ENCODE measurements at regions not wholly inside any gene's neighbourhood (a gene's known extent, or its start where the extent isn't known, plus 50 kb on each side); places are given as distances from the start of the nearest gene placed in this dataset.

GRCh38 chr2:48248251-48248933 is 66.1 kb upstream of the FOXN2 start:
- DNase-seq, result no peak
- no peak overlapping the region for H3K27ac ChIP-seq
- no peaks in the 10 kb centered on the region for H3K36me3 ChIP-seq
- no peak overlapping the region for H3K4me3 ChIP-seq
- H3K4me1 ChIP-seq (ENCODE audit: insufficient read depth), result peaks cover 7% of the 10 kb centered on the region
- TF ChIP-seq POLR2A (IDR thresholded peaks at IDR 0.05) (no peak), EP300 (IDR thresholded peaks at IDR 0.05) (no peak), CTCF (IDR thresholded peaks at IDR 0.05) (no peak)
- WGBS, 3 donors, result 87 to 90% (median 89%) methylated on average over 3 of the region's 3 CpGs
- no peaks in the 10 kb centered on the region for H3K9me3 ChIP-seq
- H3K27me3 ChIP-seq, result no peaks in the 10 kb centered on the region
- intact Hi-C loops (cut with DNase I), result no loop called here

- WGBS, 3 donors, result 11 to 28% (median 12%) methylated on average over 2 of the region's 2 CpGs
- Histone ChIP-seq H3K36me3 (no peaks in the 10 kb centered on the region), H3K4me3 (no peak overlapping the region), H3K27me3 (no peaks in the 10 kb centered on the region), H3K4me1 (ENCODE audit: insufficient read depth) (peaks cover 7% of the 10 kb centered on the region), H3K9me3 (no peaks in the 10 kb centered on the region), H3K27ac (no peak overlapping the region)
- DNase-seq, result no peak
- TF ChIP-seq EP300 (IDR thresholded peaks at IDR 0.05) (no peak), POLR2A (IDR thresholded peaks at IDR 0.05) (no peak), CTCF (IDR thresholded peaks at IDR 0.05) (no peak)
- intact Hi-C loops (cut with DNase I), result no loop called here
Observed at GRCh38 chr2:48249025-48249424, 65.5 kb upstream of the FOXN2 start.

GRCh38 chr2:48249631-48250473 is 64.6 kb upstream of the FOXN2 start:
- WGBS, 3 donors, result 10 to 15% (median 12%) methylated on average over 5 of the region's 5 CpGs

GRCh38 chr2:48250474-48250844 is 64.0 kb upstream of the FOXN2 start:
- Histone ChIP-seq H3K4me1 (ENCODE audit: insufficient read depth) (peaks cover 7% of the 10 kb centered on the region), H3K4me3 (no peak overlapping the region), H3K36me3 (no peaks in the 10 kb centered on the region), H3K9me3 (no peaks in the 10 kb centered on the region), H3K27me3 (no peaks in the 10 kb centered on the region), H3K27ac (no peak overlapping the region)
- DNase-seq, result no peak
- intact Hi-C loops (cut with DNase I), result no loop called here
- WGBS, 3 donors, result 87 to 90% (median 88%) methylated on average over 4 of the region's 4 CpGs
- no peak for TF ChIP-seq CTCF (IDR thresholded peaks at IDR 0.05)
- TF ChIP-seq POLR2A (IDR thresholded peaks at IDR 0.05), result no peak
- TF ChIP-seq EP300 (IDR thresholded peaks at IDR 0.05), result no peak

More at GRCh38 chr2:48249631-48250473, 64.6 kb upstream of the FOXN2 start:
- peaks cover 7% of the 10 kb centered on the region for H3K4me1 ChIP-seq (ENCODE audit: insufficient read depth)
- DNase-seq, result no peak
- no peak overlapping the region for H3K27ac ChIP-seq
- H3K9me3 ChIP-seq, result no peaks in the 10 kb centered on the region
- no peaks in the 10 kb centered on the region for H3K36me3 ChIP-seq
- intact Hi-C loops (cut with DNase I), result no loop called here
- H3K4me3 ChIP-seq, result no peak overlapping the region
- TF ChIP-seq POLR2A (IDR thresholded peaks at IDR 0.05), result no peak
- no peak for TF ChIP-seq CTCF (IDR thresholded peaks at IDR 0.05)
- TF ChIP-seq EP300 (IDR thresholded peaks at IDR 0.05), result no peak
- no peaks in the 10 kb centered on the region for H3K27me3 ChIP-seq

Data from ovary (tissue), 7 donors.